MV-4-11 (cell line): ENCODE measurements at regions not wholly inside any gene's neighbourhood (a gene's known extent, or its start where the extent isn't known, plus 50 kb on each side); places are given as distances from the start of the nearest gene placed in this dataset.
A peak's percentile ranks its signal among the peaks of the same experiment; 100 is the strongest.
"Not testable (repeated sequence)": the region's sequence is repeated elsewhere in the genome, so short reads cannot be mapped to it uniquely, and the experiment has no call there.

Experiments
- DNase-seq: peaks from one replicate; lab custom pipeline; 2025; lab: John Stamatoyannopoulos, UW

GRCh38 chr1:213585402-213585801 is 402.4 kb upstream of the PROX1 start:
- DNase-seq, result no peak

DNA sequence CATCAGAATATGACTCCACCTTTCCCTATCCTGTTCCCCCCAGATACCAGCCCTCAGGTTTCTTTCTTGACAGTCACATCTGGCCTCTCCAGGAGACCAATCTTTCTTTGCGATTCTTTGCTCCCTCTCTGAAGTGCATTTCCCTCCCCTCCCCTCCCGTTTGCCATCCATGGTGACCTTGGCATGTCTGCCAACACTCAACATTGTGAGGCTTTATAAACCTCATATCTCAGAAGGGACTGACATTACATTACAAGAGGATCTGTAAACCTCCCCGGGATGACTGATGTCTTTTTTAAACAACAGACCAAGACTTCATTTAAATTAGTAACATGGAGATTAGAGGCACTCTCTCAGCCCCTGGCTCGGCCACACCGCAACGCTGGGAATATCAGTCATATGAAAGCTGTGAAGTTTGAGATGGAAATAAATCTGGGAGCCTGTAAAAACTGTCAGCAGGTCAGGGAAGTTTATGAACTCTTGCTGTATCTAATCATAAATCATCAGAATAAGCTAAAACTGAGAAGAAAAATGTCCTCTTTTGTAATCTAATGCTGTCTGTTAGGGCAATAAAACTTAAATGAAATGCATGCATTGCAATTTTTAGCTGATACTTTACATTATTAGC is 401.7 kb upstream of the PROX1 start:
- DNase-seq, result no peak

GRCh38 chr1:213586587-213586972 is 401.2 kb upstream of the PROX1 start:
- DNase-seq, result no peak

DNA sequence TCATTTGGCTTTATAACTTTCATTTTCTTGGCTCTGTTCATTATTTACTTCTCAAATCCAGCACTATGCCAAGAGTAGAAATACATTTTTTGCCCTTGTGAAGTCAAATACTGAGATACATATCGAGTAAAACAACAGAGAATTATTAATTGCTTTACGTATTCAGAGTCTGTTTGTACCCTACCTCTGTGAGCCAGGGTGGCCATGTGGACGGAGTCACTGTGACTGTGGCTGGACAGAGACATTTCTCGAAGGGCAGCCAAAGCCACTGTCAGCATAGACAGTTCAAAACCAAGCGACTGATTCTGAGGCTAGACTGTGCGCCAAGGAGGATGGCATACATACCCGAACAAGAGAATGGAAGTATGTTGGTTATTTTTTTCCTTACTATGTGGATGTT is 391.0 kb upstream of the PROX1 start:
- no peak for DNase-seq

GRCh38 chr1:213598263-213598662 is 389.5 kb upstream of the PROX1 start:
- no peak for DNase-seq

- DNase-seq, result no peak
These were observed 386.9 kb upstream of the PROX1 start for GRCh38 chr1:213600879-213601278.

GRCh38 chr1:213601705-213602104 is 386.1 kb upstream of the PROX1 start:
- not testable (repeated sequence) for DNase-seq

DNA sequence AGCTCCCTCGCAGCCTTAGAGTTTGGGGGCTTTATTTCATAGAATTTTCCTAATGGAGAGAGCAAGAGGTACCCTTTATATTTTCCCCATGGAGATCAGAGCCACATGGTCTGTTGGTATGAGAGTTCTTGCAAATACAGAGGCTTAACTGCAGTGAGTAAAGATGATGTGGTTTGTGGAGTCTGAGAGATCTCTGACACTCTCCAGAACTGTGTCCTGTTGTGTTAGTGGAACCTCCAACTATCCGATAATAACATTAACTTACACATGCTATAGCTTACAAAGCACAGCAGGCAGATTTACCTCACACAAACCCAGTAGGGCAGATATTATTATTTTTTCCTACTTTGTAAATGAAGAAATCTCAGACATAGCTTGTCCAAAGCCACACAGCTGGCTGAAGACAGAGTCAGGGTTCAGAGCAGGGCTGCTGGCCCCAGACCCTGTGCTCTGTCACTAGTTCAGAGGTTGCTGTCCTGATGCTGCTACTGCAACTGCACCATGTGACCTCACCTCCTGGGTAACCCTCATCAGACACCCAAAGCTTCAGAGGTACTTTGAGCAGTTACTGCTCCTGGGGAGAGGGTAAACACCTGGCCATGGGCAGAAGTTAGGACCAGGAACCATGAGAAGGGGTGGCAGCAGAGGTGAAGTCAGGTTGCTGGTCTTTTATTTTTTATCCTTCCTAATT is 384.8 kb upstream of the PROX1 start:
- DNase-seq, result no peak

GRCh38 chr1:213604477-213604876 is 383.3 kb upstream of the PROX1 start:
- no peak for DNase-seq

GRCh38 chr1:213605732-213606131 is 382.0 kb upstream of the PROX1 start:
- DNase-seq, result no peak

DNA sequence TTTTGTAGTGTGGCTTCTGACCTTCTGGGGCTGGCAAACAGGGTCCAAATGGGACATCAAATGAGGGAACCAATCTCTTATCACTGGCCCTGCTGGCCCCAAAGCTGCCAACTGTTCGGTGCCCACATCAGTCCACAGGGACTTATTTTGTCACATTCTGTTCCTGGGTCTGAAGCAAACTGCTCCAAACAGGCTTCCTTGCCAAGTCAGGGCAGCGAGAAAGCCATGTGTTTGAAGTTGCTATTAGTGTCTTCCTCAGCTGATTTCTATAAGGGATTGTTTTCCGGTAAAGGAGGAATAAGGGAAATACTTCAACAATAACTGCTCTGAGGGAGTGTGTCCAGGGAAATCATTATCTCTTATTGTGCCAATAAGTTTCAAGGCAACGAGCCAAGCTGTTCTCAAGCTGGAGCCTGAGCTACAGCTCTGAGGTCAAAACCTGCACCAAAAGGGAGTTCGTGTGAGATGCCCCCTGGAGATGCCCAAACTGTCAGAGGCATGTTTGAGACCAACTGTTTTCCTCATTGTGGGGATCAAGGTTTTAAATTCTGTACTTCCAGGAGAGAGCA is 381.4 kb upstream of the PROX1 start:
- DNase-seq, result no peak

GRCh38 chr1:213613549-213613948 is 374.2 kb upstream of the PROX1 start:
- no peak for DNase-seq

GRCh38 chr1:213615226-213615916 is 372.4 kb upstream of the PROX1 start:
- DNase-seq, result no peak

GRCh38 chr1:213617133-213617532 is 370.6 kb upstream of the PROX1 start:
- no peak for DNase-seq

DNA sequence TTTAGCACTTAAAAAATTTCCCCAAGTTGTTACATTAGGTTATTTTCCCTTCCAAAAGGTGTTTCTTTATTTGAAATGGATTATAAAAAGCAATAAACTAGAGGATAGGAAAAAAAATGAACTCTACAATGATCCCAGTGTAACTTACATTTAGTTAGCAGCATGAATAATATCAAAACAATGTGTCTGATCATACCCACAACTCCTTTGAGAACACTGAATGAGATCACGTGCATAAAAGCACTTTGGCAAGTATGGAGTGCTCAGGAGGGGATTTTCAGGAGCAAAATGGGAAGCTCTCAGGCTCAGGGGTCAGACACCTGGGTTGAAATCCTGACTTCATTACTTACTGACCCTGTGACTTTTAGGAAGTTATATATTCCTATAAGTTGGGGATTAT is 369.7 kb upstream of the PROX1 start:
- DNase-seq, result no peak

DNA sequence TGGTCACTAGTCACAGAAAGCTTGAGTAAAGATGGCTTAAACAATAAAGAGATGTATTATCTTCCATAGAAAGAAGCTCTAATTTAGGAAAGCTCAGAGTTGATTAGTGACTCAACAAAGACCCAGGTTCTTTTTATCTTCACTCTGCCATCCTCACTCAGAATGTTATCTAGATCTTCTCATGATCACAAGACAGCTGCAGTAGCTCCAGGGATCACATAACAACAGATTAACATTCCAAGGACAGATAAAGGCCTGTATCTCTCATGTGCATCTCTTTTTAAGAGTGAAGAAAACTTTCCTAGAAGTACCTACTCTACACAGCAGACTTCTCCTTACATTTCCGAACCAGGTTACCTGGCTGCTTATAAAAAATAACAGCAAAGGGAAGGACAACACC is 368.7 kb upstream of the PROX1 start:
- DNase-seq, result no peak

GRCh38 chr1:213621077-213621476 is 366.7 kb upstream of the PROX1 start:
- DNase-seq, result no peak

DNA sequence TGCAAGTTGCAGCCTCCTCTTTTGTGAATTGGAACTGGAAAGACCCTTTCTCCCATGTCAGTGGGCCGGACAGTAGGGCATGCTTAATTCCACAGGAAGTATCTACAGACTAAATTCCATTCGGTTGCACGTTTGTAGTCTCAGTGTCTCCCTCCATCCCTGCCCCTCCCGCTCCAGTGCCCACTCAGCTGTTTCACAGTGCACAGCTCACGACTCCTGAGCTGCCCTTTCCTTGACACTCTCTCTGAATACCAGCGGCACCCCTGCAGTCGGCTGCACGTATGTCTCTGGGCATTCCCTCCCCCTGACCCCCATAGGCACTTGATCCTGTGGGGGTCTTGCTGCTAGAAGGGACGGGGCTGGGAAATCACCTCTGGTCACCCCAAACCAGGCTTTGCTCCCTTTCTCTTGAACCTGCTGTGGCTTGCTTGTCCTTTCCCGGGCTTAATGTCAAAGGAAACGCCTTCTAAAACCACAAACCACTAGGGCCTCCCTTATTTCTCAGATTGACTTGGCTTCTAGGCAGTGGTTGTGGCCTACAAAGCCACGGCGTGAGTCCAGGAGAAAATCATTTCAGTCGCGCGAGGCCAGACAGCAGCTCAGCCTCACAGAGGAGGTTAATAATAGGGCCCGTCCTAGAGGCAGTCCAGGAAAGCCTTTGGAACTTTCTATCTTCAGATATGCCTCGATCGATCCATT is 365.3 kb upstream of the PROX1 start:
- peak; percentile 56 for DNase-seq

GRCh38 chr1:213623064-213623581 is 364.6 kb upstream of the PROX1 start:
- peak; percentile 47 for DNase-seq

GRCh38 chr1:213623862-213624261 is 363.9 kb upstream of the PROX1 start:
- no peak for DNase-seq

GRCh38 chr1:213636778-213637177 is 351.0 kb upstream of the PROX1 start:
- not testable (repeated sequence) for DNase-seq

DNA sequence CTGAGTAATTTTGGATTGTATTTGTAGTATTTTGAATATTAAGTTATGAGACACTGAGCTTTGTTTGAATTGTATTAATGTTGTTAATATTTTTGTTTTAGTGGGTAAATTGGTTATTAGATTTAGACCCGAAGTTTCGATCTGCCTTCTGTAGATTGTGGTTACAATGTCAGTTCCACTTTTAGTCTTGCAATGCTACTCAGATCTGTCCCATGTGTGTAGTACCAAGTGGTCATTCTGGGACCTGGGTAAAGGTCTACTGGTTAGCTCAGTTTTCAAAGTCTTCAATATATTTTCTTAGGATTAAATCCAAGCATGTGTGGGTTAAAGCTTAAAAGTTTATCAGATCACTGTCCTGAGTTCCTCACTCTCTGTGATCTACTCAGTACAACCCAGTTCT is 346.5 kb upstream of the PROX1 start:
- DNase-seq, result no peak
